ENCODE measurements at regions not wholly inside any gene's neighbourhood (a gene's known extent, or its start where the extent isn't known, plus 50 kb on each side); places are given as distances from the start of the nearest gene placed in this dataset.

GRCh38 chr6:51337277-51337676 is 518.6 kb downstream of the TFAP2B start:
- TF ChIP-seq POLR2A (IDR thresholded peaks at IDR 0.05) (no peak), CTCF (IDR thresholded peaks at IDR 0.05) (no peak)
- Histone ChIP-seq H3K4me1 (peaks cover 0 to 28% (median 0%) of the 10 kb centered on the region in 3 donors), H3K27ac (no peak overlapping the region), H3K36me3 (no peaks in the 10 kb centered on the region), H3K9me3 (no peaks in the 10 kb centered on the region), H3K4me3 (no peak overlapping the region), H3K27me3 (no peaks in the 10 kb centered on the region)
- intact Hi-C loops (cut with DNase I), result no loop called here
- no peak for DNase-seq
- 60 to 69% methylated on average over 2 of the region's 3 CpGs for WGBS, 2 donors

- Histone ChIP-seq H3K27ac (peak overlapping the region in 2 of 4 donors; percentile 42 to 78), H3K27me3 (no peaks in the 10 kb centered on the region), H3K4me1 (peaks cover 0 to 28% (median 0%) of the 10 kb centered on the region in 3 donors), H3K36me3 (no peaks in the 10 kb centered on the region), H3K9me3 (no peaks in the 10 kb centered on the region), H3K4me3 (no peak overlapping the region)
- no peak for DNase-seq
- TF ChIP-seq POLR2A (IDR thresholded peaks at IDR 0.05), result no peak
- TF ChIP-seq CTCF (IDR thresholded peaks at IDR 0.05), result no peak
- intact Hi-C loops (cut with DNase I), result no loop called here
- 77 to 85% methylated on average over 3 of the region's 3 CpGs for WGBS, 2 donors
Measured at GRCh38 chr6:51339108-51339507, 520.4 kb downstream of the TFAP2B start.

DNA sequence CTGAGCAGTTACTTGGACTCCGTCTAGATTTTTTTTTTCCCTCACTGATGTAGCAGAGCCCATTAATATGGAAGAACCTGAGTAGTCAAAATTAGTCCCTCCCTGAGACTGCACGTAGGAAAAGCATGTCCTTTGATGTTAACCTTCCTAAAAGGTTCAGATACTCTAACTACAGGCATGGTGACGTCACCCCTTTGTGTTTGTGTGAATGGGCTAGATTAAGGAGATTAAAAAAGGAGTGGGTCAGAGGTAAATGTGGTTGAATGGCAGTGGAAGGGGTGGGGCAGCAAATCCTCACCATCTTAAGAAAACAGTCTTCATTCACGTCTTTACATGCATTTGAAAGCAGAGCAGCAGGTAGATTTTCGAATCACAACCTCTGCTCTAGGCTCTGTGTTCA is 521.1 kb downstream of the TFAP2B start:
- H3K4me3 ChIP-seq, result no peak overlapping the region
- peaks cover 0 to 28% (median 0%) of the 10 kb centered on the region in 3 donors for H3K4me1 ChIP-seq
- no peak for DNase-seq
- no peak for TF ChIP-seq CTCF (IDR thresholded peaks at IDR 0.05)
- TF ChIP-seq POLR2A (IDR thresholded peaks at IDR 0.05), result no peak
- H3K9me3 ChIP-seq, result no peaks in the 10 kb centered on the region
- intact Hi-C loops (cut with DNase I), result no loop called here
- H3K36me3 ChIP-seq, result no peaks in the 10 kb centered on the region
- 22 to 33% methylated on average over 5 of the region's 5 CpGs for WGBS, 2 donors
- peak overlapping the region in 2 of 4 donors; percentile 42 to 78 for H3K27ac ChIP-seq
- no peaks in the 10 kb centered on the region for H3K27me3 ChIP-seq

DNA sequence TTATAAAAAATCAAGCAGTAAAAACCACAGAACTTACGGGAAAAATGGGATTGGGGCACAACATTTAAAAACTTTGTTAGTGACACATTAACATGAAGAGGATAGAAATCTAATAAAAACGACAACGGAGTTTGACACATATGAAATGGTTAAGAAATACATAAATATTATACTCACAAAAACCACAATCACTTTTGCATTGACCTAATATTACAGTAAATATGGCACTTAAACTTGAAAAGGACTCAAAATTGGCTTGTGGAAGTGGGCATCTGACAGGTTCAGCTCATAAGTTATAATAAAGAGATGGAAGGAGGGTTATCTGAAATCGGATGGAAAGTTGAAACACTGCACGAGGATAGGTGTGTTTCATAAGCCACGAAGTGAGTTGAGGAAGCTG is 523.7 kb downstream of the TFAP2B start:
- TF ChIP-seq CTCF (IDR thresholded peaks at IDR 0.05) (no peak), POLR2A (IDR thresholded peaks at IDR 0.05) (no peak)
- H3K27me3 ChIP-seq, result no peaks in the 10 kb centered on the region
- no peak for DNase-seq
- WGBS, 2 donors, result 73 to 81% methylated on average over 6 of the region's 6 CpGs
- H3K27ac ChIP-seq, result no peak overlapping the region
- H3K4me3 ChIP-seq, result no peak overlapping the region
- intact Hi-C loops (cut with DNase I), result no loop called here
- H3K36me3 ChIP-seq, result no peaks in the 10 kb centered on the region
- H3K9me3 ChIP-seq, result peaks cover 0 to 5% (median 0%) of the 10 kb centered on the region in 3 donors
- H3K4me1 ChIP-seq, result peaks cover 0 to 28% (median 0%) of the 10 kb centered on the region in 3 donors

GRCh38 chr6:51349857-51350256 is 531.2 kb downstream of the TFAP2B start:
- no peaks in the 10 kb centered on the region for H3K36me3 ChIP-seq
- no peak overlapping the region for H3K4me3 ChIP-seq
- DNase-seq, result no peak
- TF ChIP-seq CTCF (IDR thresholded peaks at IDR 0.05), result no peak
- no peak for TF ChIP-seq POLR2A (IDR thresholded peaks at IDR 0.05)
- 61 to 66% methylated on average over 4 of the region's 4 CpGs for WGBS, 2 donors
- peaks cover 0 to 61% (median 8%) of the 10 kb centered on the region in 3 donors for H3K4me1 ChIP-seq
- H3K27me3 ChIP-seq, result no peaks in the 10 kb centered on the region
- H3K9me3 ChIP-seq, result peaks cover 0 to 6% (median 0%) of the 10 kb centered on the region in 3 donors
- intact Hi-C loops (cut with DNase I), result loop anchor here (10.0 kb wide), 1 partner anchor 125 kb away; no protein-coding TSS in a partner anchor
- H3K27ac ChIP-seq, result peak overlapping the region in 1 of 4 donors; percentile 36

Measured in esophagus squamous epithelium (tissue), 5 donors.